HEK293 (cell line): ENCODE measurements at regions not wholly inside any gene's neighbourhood (a gene's known extent, or its start where the extent isn't known, plus 50 kb on each side); places are given as distances from the start of the nearest gene placed in this dataset.

ENCODE experiments used
- CTCF ChIA-PET: fragments of 350-600 bp; formaldehyde crosslinking; extraction: SDS; loops from one replicate; lab custom pipeline; 2021; ENCODE audit warnings: antibody characterized with exemption; lab: Yijun Ruan, JAX
- POLR2A ChIA-PET: fragments of 300-600 bp; formaldehyde crosslinking; extraction: SDS; loops from one replicate; lab custom pipeline; 2020; ENCODE audit warnings: antibody characterized with exemption, inconsistent platforms; lab: Yijun Ruan, JAX
- H3K27ac ChIP-seq: fragments of 200-500 bp; sonication (Bioruptor generic); 2 replicates; pipeline ENCODE4 v1.5.1; 2014; ENCODE audit warnings: low read depth, low read length, control low read depth, inconsistent platforms; ENCODE audit errors: extremely low read depth
- H3K36me3 ChIP-seq, 2 experiments: fragments of 200-500 bp in 1 of 2; sonication (Bioruptor generic) in 1 of 2; 1 replicate in 1 of 2; 2 replicates in 1 of 2; pipeline ENCODE4 v1.5.1; 2014 to 2017; ENCODE audit warnings: inconsistent platforms in 2 of 2, low read length in 2 of 2; ENCODE audit not compliant: control insufficient read depth in 2 of 2, insufficient read depth in 1 of 2
- H3K4me1 ChIP-seq: fragments of 200-500 bp; sonication (Bioruptor generic); 2 replicates; pipeline ENCODE4 v1.5.1; 2014; ENCODE audit warnings: mild to moderate bottlenecking, low read length, inconsistent platforms; ENCODE audit not compliant: control insufficient read depth, insufficient read depth
- H3K4me3 ChIP-seq: 2 replicates; pipeline ENCODE4 v1.5.1; 2011; ENCODE audit warnings: low read depth, mild to moderate bottlenecking, control low read depth, low read length, moderate library complexity
- H3K9me3 ChIP-seq: fragments of 200-500 bp; sonication (Bioruptor generic); 2 replicates; pipeline ENCODE4 v1.5.1; 2014; ENCODE audit warnings: low read depth, low read length, inconsistent platforms; ENCODE audit not compliant: control insufficient read depth, insufficient read depth
- AEBP2 ChIP-seq: fragments of 450-650 bp; formaldehyde crosslinking; IDR thresholded peaks from 2 replicates; pipeline ENCODE4 v1.5.1; 2016; ENCODE audit warnings: missing biosample characterization, missing genetic modification characterization, borderline replicate concordance
- GLI4 ChIP-seq: fragments of 450-650 bp; formaldehyde crosslinking; IDR thresholded peaks from 2 replicates; pipeline ENCODE4 v1.5.1; 2016; ENCODE audit warnings: missing biosample characterization, missing genetic modification characterization
- IKZF3 ChIP-seq: fragments of 450-650 bp; IDR thresholded peaks from 2 replicates; pipeline ENCODE4 v1.5.0; 2018; ENCODE audit warnings: missing biosample characterization, mild to moderate bottlenecking, missing genetic modification characterization, moderate library complexity
- KLF16 ChIP-seq: fragments of 450-650 bp; formaldehyde crosslinking; IDR thresholded peaks from 2 replicates; pipeline ENCODE4 v1.5.1; 2017; ENCODE audit warnings: missing biosample characterization, missing genetic modification characterization
- KLF17 ChIP-seq: fragments of 450-650 bp; formaldehyde crosslinking; IDR thresholded peaks from 2 replicates; pipeline ENCODE4 v1.5.1; 2016; ENCODE audit warnings: missing biosample characterization, missing genetic modification characterization
- RBAK ChIP-seq: fragments of 450-650 bp; formaldehyde crosslinking; IDR thresholded peaks from 2 replicates; pipeline ENCODE4 v1.5.1; 2016; ENCODE audit warnings: missing biosample characterization, missing genetic modification characterization
- REPIN1 ChIP-seq: fragments of 450-650 bp; formaldehyde crosslinking; IDR thresholded peaks from 2 replicates; pipeline ENCODE4 v1.5.1; 2017; ENCODE audit warnings: missing biosample characterization, missing genetic modification characterization, low read depth
- ZBTB11 ChIP-seq: fragments of 450-650 bp; formaldehyde crosslinking; conservative IDR thresholded peaks from 2 replicates; pipeline ENCODE4 v1.5.1; 2016; ENCODE audit warnings: low read depth, missing biosample characterization, missing genetic modification characterization
- ZNF146 ChIP-seq: fragments of 450-650 bp; formaldehyde crosslinking; IDR thresholded peaks from 2 replicates; pipeline ENCODE4 v1.5.1; 2016; ENCODE audit warnings: missing biosample characterization, missing genetic modification characterization
- ZNF335 ChIP-seq: fragments of 450-650 bp; formaldehyde crosslinking; conservative IDR thresholded peaks from 2 replicates; pipeline ENCODE4 v1.5.1; 2016; ENCODE audit warnings: missing biosample characterization, missing genetic modification characterization
- ZNF354C ChIP-seq: fragments of 450-650 bp; formaldehyde crosslinking; IDR thresholded peaks from 2 replicates; pipeline ENCODE4 v1.5.1; 2016; ENCODE audit warnings: missing biosample characterization, missing genetic modification characterization, low read depth, borderline replicate concordance
- ZNF510 ChIP-seq: fragments of 450-650 bp; formaldehyde crosslinking; IDR thresholded peaks from 2 replicates; pipeline ENCODE4 v1.5.1; 2018; ENCODE audit warnings: mild to moderate bottlenecking, missing genetic modification characterization, missing biosample characterization; ENCODE audit not compliant: insufficient replicate concordance
- ZNF530 ChIP-seq: fragments of 450-650 bp; formaldehyde crosslinking; IDR thresholded peaks from 2 replicates; pipeline ENCODE4 v1.5.1; 2016; ENCODE audit warnings: low read depth, missing biosample characterization, missing genetic modification characterization
- ZNF549 ChIP-seq: fragments of 450-650 bp; IDR thresholded peaks from 2 replicates; pipeline ENCODE4 v1.5.1; 2018; ENCODE audit warnings: missing biosample characterization, missing genetic modification characterization, mild to moderate bottlenecking, inconsistent platforms, moderate library complexity
- ZNF561 ChIP-seq: fragments of 450-650 bp; IDR thresholded peaks from 2 replicates; pipeline ENCODE4 v1.5.1; 2018; ENCODE audit warnings: missing biosample characterization, missing genetic modification characterization, borderline replicate concordance
- ZNF626 ChIP-seq: fragments of 450-650 bp; sonication (Bioruptor Pico); formaldehyde crosslinking; IDR thresholded peaks from 2 replicates; pipeline ENCODE4 v1.5.1; 2018; ENCODE audit warnings: missing biosample characterization, missing genetic modification characterization, inconsistent platforms
- ZNF660 ChIP-seq: fragments of 450-650 bp; IDR thresholded peaks from 2 replicates; pipeline ENCODE4 v1.5.1; 2018; ENCODE audit warnings: missing biosample characterization, mild to moderate bottlenecking, missing genetic modification characterization
- ZNF707 ChIP-seq: fragments of 450-650 bp; formaldehyde crosslinking; IDR thresholded peaks from 2 replicates; pipeline ENCODE4 v1.5.1; 2016; ENCODE audit warnings: missing biosample characterization, missing genetic modification characterization
- ZNF776 ChIP-seq: fragments of 450-650 bp; formaldehyde crosslinking; IDR thresholded peaks from 2 replicates; pipeline ENCODE4 v1.5.0; 2017; ENCODE audit warnings: missing biosample characterization, missing genetic modification characterization, borderline replicate concordance
- ZXDB ChIP-seq: fragments of 450-650 bp; formaldehyde crosslinking; IDR thresholded peaks from 2 replicates; pipeline ENCODE4 v1.5.1; 2016; ENCODE audit warnings: missing biosample characterization, missing genetic modification characterization
- TF ChIP-seq, protein P1 (sequence below): fragments of 450-650 bp; formaldehyde crosslinking; IDR thresholded peaks from 2 replicates; pipeline ENCODE4 v1.5.1; 2016; ENCODE audit warnings: missing biosample characterization, missing genetic modification characterization

GRCh38 chr3:166324401-166324800, 487.2 kb upstream of the BCHE start (continued):
- TF ChIP-seq ZNF776 (tag by site-specific recombination) = no peak
- TF ChIP-seq ZNF660 (tag by site-specific recombination) = no peak
- TF ChIP-seq, protein P1, sequence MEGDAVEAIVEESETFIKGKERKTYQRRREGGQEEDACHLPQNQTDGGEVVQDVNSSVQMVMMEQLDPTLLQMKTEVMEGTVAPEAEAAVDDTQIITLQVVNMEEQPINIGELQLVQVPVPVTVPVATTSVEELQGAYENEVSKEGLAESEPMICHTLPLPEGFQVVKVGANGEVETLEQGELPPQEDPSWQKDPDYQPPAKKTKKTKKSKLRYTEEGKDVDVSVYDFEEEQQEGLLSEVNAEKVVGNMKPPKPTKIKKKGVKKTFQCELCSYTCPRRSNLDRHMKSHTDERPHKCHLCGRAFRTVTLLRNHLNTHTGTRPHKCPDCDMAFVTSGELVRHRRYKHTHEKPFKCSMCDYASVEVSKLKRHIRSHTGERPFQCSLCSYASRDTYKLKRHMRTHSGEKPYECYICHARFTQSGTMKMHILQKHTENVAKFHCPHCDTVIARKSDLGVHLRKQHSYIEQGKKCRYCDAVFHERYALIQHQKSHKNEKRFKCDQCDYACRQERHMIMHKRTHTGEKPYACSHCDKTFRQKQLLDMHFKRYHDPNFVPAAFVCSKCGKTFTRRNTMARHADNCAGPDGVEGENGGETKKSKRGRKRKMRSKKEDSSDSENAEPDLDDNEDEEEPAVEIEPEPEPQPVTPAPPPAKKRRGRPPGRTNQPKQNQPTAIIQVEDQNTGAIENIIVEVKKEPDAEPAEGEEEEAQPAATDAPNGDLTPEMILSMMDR (tag by site-specific recombination) = no peak
- no peak for TF ChIP-seq KLF17 (tag by site-specific recombination)
- TF ChIP-seq ZNF146 = no peak
- no peak for TF ChIP-seq ZNF510 (tag by site-specific recombination)
- no peak for TF ChIP-seq ZNF707 (tag by site-specific recombination)

GRCh38 chr3:166322391-166322790, 485.2 kb upstream of the BCHE start:
- POLR2A ChIA-PET = no interaction called here
- no peaks in the 10 kb centered on the region for H3K36me3 ChIP-seq
- no peaks in the 10 kb centered on the region for H3K9me3 ChIP-seq
- H3K4me3 ChIP-seq = no peak overlapping the region
- TF ChIP-seq AEBP2 (tag by site-specific recombination) = no peak
- no peak for TF ChIP-seq ZNF530 (tag by site-specific recombination)
- TF ChIP-seq KLF16 = no peak
- no peak for TF ChIP-seq ZNF335 (tag by site-specific recombination)
- no peak for TF ChIP-seq ZBTB11 (tag by site-specific recombination)
- no peak for TF ChIP-seq IKZF3
- TF ChIP-seq GLI4 (tag by site-specific recombination) = no peak
- no peak for TF ChIP-seq ZNF549 (tag by site-specific recombination)
- TF ChIP-seq REPIN1 (tag by site-specific recombination) = no peak
- no peak for TF ChIP-seq ZNF626 (tag by site-specific recombination)
- no peak for TF ChIP-seq ZXDB
- no peak for TF ChIP-seq ZNF354C (tag by site-specific recombination)
- no peak for TF ChIP-seq RBAK
- TF ChIP-seq ZNF561 (tag by site-specific recombination) = no peak
- TF ChIP-seq, all 188 proteins: peak for 0
- H3K27ac ChIP-seq = no peak overlapping the region
- no peaks in the 10 kb centered on the region for H3K4me1 ChIP-seq
- CTCF ChIA-PET = no interaction called here
